NCI-H446 treated with DMSO at 0.1 percent for 48 hours (cell line): ENCODE measurements at regions not wholly inside any gene's neighbourhood (a gene's known extent, or its start where the extent isn't known, plus 50 kb on each side); places are given as distances from the start of the nearest gene placed in this dataset.

Source experiments
- DNase-seq: peaks from one replicate; lab custom pipeline; 2025; lab: John Stamatoyannopoulos, UW

- DNase-seq: no peak
Measured at GRCh38 chr9:107946364-107947141, 457.0 kb upstream of the KLF4 start.

GRCh38 chr9:107945961-107946360 is 456.4 kb upstream of the KLF4 start:
- DNase-seq: no peak

DNA sequence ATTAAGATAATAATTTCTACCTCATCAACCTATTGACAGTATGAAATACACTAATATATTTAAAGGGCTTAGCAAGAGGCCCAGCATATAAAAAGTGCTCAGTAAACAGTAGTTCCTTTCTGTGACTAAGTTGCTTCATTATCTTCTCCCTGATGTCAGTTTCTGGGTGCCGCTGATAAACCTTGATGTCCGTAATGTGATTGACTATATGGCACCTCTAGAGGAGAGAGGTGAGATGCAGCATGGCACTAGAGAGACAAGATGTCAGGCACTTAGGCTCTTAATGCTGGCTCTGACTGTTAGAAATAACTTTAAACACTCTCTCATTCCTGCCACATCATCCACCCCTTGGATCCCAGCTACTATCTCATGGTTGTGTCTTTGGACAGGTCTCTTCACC is 455.9 kb upstream of the KLF4 start:
- no peak for DNase-seq

DNA sequence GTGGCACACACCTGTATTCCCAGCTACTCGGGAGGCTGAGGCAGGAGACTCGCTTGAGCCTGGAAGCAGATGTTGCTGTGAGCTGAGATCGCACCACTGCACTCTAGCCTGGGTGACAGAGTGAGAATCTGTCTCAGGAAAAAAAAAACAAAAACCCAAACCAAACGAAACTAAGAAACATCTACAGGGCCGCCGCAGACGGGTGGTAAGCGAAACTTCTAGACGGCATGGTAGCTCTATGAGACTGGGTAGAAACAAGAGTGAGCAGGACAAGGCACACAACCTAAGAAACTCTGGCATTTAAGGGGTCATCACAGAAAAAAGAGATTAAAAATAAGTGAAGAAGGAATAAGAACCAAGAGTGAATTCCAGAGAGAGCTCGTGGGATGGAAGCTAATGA is 454.8 kb upstream of the KLF4 start:
- no peak for DNase-seq

GRCh38 chr9:107943901-107944300 is 454.3 kb upstream of the KLF4 start:
- DNase-seq: no peak

DNA sequence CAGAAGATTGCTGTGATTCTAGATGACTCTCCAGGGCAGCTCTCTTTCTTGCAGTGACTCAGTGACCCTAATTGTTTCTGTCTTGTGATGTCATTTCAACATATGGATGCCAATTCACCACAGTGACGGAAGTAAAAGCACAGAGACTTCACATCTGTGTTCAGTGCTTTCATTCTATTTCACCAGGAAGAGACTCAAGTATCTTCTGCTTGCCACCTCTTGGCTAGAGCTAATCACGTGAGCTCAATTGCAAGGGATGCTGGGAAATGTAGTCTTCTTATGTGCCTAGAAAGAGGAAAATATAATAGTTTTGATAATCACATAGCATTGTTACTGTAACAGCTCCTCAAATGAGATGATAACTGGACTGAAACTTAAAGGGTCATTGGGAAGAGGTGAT is 453.3 kb upstream of the KLF4 start:
- DNase-seq: no peak

GRCh38 chr9:107942291-107942690 is 452.7 kb upstream of the KLF4 start:
- DNase-seq: no peak

GRCh38 chr9:107940616-107941595 is 451.3 kb upstream of the KLF4 start:
- DNase-seq: no peak

- no peak for DNase-seq
Measured at GRCh38 chr9:107938801-107939386, 449.3 kb upstream of the KLF4 start.

GRCh38 chr9:107935931-107936330 is 446.4 kb upstream of the KLF4 start:
- DNase-seq: no peak

DNA sequence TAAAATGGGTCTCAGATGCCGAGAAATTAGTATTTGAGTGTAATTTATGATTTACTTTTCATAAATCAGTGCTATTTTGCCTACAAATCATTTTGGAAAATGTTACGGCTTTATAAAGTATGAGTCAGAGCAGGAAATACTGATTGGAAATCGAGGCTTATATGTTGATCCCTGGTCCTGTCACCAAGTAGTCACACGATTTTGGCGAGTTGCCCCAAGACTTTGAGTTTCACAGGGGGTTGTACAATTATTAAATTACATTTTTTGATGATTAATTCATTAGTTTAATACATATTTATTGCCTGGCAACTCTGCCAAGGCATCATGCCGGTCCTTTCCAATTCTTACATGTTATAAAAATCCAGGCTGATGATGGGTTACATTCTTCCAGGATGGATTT is 443.9 kb upstream of the KLF4 start:
- no peak for DNase-seq

DNA sequence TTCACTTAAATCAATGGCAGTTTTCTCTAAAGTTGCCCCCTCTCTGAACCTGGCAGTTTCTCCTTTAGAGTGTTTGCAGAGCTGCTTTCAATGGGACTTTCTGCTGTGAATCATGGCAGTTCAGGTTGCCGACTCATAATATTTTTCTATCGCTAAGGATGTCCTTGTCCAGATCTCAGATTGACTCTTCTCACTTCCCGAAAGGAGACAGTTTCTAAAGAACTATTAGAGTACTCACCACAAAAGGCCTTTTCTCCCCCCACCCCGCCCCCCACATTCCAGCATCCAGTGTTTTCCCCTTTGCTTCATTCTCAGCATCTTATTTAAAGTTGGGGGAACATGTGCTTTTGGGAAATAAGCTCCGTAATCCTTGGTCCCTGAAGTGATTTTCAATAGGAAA is 443.5 kb upstream of the KLF4 start:
- DNase-seq: no peak

GRCh38 chr9:107932601-107933000 is 443.0 kb upstream of the KLF4 start:
- DNase-seq: no peak

DNA sequence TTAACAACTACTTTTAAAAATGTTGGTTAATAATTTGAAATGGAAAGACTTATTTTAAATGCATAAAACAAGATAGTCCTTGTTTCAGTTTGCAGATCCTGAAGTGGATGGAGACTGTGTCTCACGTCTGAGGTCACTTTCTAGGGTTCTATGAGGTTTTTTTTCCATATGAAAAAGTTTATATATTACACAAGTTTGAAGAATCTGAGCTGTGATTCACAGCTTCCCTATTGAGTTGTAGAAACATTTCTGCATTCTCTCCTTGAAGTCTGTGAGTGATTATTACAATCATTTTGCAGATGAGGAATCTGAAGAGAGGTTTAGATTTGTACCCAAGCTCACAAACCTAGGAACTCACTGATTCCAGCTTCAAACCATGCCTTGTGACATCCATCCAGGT is 442.5 kb upstream of the KLF4 start:
- DNase-seq: no peak

DNA sequence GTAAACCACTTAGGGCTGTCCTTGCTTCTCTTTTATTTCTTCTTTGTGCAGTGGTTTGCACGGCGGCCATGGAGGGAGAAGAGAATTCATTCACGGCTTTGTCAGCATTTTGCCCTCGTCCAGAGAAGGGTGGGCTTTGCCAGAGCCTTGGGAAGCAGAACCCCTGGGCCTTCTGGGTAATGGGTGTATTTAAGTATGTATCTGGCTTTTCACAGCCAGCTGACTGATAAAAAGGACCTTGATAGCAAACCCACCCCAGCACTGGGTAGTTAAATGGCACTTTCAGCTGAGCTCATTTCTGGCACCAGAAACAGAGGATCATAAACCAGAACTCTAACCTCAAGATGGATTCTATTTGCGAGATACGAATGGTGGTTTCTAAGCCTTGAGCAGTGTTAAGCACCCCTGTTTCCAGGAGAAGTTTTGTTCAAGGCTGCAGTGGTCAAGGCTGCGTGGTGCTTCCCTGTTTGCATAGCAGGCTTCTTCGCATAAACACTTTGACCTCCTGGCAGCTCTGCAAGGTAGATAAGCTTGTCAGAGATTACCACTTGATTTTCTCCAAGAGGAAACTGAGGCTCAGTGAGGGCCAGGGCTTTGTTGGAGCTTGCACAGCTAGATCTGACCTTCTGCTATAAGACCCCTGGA is 441.6 kb upstream of the KLF4 start:
- DNase-seq: no peak

GRCh38 chr9:107929443-107929842 is 439.9 kb upstream of the KLF4 start:
- no peak for DNase-seq

GRCh38 chr9:107928701-107929371 is 439.3 kb upstream of the KLF4 start:
- DNase-seq: no peak

DNA sequence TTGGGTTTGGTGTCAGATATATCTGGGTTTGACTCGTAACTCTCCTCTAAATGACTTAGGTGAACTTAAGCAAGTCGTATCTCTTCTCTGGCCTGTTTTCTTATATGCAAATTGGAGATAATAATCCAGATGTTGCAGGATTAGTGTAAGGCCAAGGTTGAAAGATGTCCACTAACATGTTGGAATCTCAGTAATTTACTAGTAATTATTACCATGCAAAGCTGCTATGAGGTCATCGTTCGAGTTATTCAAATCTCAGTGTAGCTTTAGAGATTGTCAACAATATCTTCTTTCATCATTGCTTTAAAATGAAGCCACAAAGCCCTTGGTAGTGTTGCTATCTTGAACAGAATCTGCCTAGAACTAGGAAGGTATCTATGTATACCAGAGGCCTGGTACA is 437.7 kb upstream of the KLF4 start:
- DNase-seq: no peak

DNA sequence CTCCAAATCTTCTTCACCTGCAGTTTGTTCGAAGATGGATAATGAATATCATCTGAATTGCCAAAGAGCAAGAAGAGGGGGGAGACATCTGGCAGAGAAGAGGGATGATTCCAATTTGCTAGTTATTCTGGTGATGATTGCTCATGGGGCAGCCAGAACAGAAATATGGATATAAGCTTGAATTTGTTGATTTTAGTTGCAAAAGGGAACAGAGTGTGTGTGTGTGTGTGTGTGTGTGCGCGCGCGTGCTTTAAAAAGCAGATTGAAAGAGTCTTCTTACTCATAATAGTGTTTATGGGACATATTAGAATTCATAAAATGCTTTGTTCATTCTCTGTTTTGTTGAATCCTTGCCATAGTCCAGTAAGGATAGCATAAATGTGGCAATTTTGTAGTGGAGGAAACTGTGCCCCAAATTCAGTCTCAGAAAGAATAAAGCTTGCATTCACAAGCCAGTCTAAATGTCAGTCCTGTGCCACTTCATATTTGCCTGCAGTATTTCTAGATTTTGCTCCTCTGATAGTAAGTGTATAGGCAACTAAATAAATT is 436.3 kb upstream of the KLF4 start:
- DNase-seq: no peak

DNA sequence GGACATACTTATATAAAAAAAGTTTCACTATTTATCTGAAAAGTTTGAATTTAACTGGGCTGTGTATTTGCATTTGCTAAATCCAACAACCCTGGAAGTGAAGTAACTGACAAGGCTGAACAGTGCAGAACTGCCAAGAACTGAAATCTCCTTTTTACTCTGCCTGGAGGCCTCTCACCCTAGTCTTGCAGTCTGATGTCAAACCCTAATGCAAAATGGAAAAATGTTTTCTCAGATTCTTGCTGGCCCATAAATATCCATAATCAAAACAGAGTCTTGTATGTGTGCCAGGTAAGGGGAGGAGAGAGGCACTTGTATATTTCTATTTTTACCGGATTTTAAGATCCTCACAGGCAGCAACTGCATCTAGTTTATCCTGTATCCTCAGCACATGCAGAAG is 432.7 kb upstream of the KLF4 start:
- DNase-seq: no peak

- no peak for DNase-seq
Measured at GRCh38 chr9:107919263-107919662, 429.7 kb upstream of the KLF4 start.
